Fibroblast of the aortic adventitia (primary cell): ENCODE measurements at regions not wholly inside any gene's neighbourhood (a gene's known extent, or its start where the extent isn't known, plus 50 kb on each side); places are given as distances from the start of the nearest gene placed in this dataset.

Experiments used
- DNase-seq: peaks from one replicate; pipeline ENCODE4 v3.0.0-alpha.2; 2010; ENCODE audit warnings: low read depth
- H3K4me3 ChIP-seq: 2 replicates; pipeline ENCODE4 v1.5.1; 2011; ENCODE audit warnings: low read depth, mild to moderate bottlenecking, control low read depth, low read length, moderate library complexity
- TF ChIP-seq, protein P1 (sequence below): IDR thresholded peaks from 2 replicates; pipeline ENCODE4 v1.5.1; 2011; ENCODE audit warnings: mild to moderate bottlenecking, low read length, control low read depth, inconsistent platforms; ENCODE audit not compliant: insufficient read depth

DNA sequence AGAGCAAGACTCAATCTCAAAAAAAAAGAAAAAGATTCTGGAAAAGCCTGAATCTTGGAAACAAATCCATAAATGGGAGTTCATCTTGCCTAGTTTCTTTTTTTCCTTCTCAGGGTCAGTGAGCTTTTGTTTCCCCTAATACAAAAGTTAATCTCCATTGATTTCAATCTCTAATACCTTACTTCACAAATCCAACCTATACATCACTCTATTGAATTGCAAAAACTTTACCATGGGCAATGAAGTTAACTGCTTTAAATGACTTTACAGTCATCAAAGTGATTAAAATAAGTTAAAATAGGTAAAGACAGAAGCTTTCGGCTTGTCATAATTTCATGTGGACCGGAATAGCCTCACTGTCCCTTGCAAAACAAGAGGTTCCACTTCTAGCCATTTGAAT lies 1012.7 kb upstream of the SEL1L start:
- H3K4me3 ChIP-seq: no peak overlapping the region
- TF ChIP-seq, protein P1, sequence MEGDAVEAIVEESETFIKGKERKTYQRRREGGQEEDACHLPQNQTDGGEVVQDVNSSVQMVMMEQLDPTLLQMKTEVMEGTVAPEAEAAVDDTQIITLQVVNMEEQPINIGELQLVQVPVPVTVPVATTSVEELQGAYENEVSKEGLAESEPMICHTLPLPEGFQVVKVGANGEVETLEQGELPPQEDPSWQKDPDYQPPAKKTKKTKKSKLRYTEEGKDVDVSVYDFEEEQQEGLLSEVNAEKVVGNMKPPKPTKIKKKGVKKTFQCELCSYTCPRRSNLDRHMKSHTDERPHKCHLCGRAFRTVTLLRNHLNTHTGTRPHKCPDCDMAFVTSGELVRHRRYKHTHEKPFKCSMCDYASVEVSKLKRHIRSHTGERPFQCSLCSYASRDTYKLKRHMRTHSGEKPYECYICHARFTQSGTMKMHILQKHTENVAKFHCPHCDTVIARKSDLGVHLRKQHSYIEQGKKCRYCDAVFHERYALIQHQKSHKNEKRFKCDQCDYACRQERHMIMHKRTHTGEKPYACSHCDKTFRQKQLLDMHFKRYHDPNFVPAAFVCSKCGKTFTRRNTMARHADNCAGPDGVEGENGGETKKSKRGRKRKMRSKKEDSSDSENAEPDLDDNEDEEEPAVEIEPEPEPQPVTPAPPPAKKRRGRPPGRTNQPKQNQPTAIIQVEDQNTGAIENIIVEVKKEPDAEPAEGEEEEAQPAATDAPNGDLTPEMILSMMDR: no peak
- no peak for DNase-seq

- DNase-seq: no peak
- H3K4me3 ChIP-seq: no peak overlapping the region
- TF ChIP-seq, protein P1: no peak
These were observed 1015.8 kb upstream of the SEL1L start for GRCh38 chr14:82549306-82549990.

- TF ChIP-seq, protein P1: no peak
- DNase-seq: no peak
- H3K4me3 ChIP-seq: no peak overlapping the region
These were observed 1029.2 kb upstream of the SEL1L start for GRCh38 chr14:82562881-82563280.

DNA sequence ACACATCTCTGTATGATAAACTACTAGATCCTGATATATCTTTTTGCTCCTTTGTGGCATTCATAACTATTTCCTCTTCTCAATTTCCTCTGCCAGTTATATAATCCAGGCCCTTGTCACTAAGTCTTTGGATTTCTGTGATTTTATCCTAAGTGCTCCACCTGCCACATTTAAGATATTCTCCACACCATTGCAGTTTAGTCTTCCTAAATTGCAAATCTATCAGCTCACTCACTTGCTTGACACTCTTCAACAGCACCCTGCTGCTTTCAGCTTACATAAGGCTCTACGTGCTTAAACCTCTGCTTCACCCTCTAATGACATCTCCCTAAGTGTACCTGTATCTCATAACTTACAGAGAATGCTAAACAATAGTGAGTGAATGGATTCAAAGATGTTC lies 1032.2 kb upstream of the SEL1L start:
- H3K4me3 ChIP-seq: no peak overlapping the region
- TF ChIP-seq, protein P1: no peak
- DNase-seq: no peak

DNA sequence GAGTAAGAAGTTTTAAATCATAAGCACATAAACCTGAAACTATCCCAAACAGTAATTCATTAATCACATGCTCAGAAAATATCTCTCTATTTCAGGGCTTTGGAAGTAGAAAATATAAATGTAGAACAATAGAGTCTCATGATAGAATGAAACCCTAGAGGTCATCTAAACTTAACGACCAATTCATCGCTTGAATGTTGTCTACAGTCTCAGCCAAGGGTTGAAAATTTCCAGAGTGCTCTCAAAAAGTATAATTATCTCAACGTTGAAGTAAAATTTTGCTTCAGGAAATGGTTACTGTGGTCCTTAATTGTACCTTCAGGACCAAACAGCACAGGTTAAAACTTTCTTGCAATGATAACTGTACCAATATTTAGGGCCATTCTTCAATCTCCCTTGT lies 1053.6 kb upstream of the SEL1L start:
- H3K4me3 ChIP-seq: no peak overlapping the region

DNA sequence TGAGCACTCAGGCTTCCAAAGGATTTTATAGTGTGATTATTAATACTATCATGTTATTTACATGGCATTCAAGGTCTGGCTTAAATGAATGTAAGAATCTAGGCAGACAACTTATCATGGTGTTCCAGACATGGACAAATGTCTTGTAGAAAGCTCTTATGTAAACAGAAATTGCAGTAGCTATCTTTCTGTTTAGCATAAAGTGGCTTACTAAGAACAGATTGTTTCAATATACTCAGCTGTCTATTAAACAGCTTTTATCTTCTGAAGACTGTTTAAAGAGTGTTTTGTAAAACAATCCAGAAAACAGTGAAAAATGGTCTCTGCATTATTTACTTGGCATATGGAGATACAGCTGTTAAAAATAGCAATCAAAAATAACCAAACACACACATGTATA lies 1061.8 kb upstream of the SEL1L start:
- DNase-seq: no peak
- TF ChIP-seq, protein P1: no peak
- H3K4me3 ChIP-seq: no peak overlapping the region

More for the DNA sequence above, 1053.6 kb upstream of the SEL1L start:
- TF ChIP-seq, protein P1: no peak
- DNase-seq: no peak

DNA sequence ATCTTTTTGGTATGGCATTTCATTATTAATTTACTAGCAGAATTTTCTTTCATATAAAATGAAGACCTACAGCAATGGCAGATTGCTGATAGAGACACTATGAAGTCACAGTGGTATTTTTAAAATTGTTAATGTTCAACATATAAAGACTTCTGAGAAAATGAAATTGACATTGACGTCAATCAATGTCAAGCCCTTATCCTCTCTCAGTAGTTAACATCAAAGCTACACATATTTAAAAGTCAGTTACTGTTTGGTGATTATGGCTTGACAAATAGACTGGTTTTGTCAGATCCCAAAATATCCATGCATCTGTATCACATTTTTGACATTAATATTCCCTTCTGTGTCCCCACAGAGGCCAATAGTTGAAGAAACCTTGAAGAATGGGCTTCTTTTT lies 1069.1 kb upstream of the SEL1L start:
- no peak for DNase-seq
- no peak overlapping the region for H3K4me3 ChIP-seq
- TF ChIP-seq, protein P1: no peak
